GM12891 (cell line): ENCODE measurements at regions not wholly inside any gene's neighbourhood (a gene's known extent, or its start where the extent isn't known, plus 50 kb on each side); places are given as distances from the start of the nearest gene placed in this dataset.

Experiments
- DNase-seq: peaks from one replicate; pipeline ENCODE4 v3.0.0; 2011; ENCODE audit warnings: low spot score; ENCODE audit not compliant: insufficient read length
- FAIRE-seq: peaks from 2 replicates; lab custom pipeline; 2011; peaks lifted over from hg19 to GRCh38; lab: Jason Lieb, UNC
- PAX5 ChIP-seq: IDR thresholded peaks from 2 replicates; pipeline ENCODE4 v1.6.1; 2011; ENCODE audit warnings: low read length, moderate library complexity, mild to moderate bottlenecking; ENCODE audit not compliant: insufficient read depth, severe bottlenecking
- POLR2A ChIP-seq: IDR thresholded peaks from 2 replicates; pipeline ENCODE4 v1.6.1; 2011; ENCODE audit warnings: low read depth, low read length, control low read depth
- POLR2AphosphoS5 ChIP-seq: IDR thresholded peaks from 2 replicates; pipeline ENCODE4 v1.6.1; 2011; ENCODE audit warnings: low read depth, low read length, control low read depth
- POU2F2 ChIP-seq: IDR thresholded peaks from 2 replicates; pipeline ENCODE4 v1.6.1; 2011; ENCODE audit warnings: low read depth, mild to moderate bottlenecking, control low read depth, low read length, moderate library complexity
- SPI1 ChIP-seq: IDR thresholded peaks from 2 replicates; pipeline ENCODE4 v1.6.1; 2011; ENCODE audit warnings: low read depth, low read length, control low read depth
- TAF1 ChIP-seq: IDR thresholded peaks from 2 replicates; pipeline ENCODE4 v1.6.1; 2011; ENCODE audit warnings: low read depth, low read length, control low read depth

DNA sequence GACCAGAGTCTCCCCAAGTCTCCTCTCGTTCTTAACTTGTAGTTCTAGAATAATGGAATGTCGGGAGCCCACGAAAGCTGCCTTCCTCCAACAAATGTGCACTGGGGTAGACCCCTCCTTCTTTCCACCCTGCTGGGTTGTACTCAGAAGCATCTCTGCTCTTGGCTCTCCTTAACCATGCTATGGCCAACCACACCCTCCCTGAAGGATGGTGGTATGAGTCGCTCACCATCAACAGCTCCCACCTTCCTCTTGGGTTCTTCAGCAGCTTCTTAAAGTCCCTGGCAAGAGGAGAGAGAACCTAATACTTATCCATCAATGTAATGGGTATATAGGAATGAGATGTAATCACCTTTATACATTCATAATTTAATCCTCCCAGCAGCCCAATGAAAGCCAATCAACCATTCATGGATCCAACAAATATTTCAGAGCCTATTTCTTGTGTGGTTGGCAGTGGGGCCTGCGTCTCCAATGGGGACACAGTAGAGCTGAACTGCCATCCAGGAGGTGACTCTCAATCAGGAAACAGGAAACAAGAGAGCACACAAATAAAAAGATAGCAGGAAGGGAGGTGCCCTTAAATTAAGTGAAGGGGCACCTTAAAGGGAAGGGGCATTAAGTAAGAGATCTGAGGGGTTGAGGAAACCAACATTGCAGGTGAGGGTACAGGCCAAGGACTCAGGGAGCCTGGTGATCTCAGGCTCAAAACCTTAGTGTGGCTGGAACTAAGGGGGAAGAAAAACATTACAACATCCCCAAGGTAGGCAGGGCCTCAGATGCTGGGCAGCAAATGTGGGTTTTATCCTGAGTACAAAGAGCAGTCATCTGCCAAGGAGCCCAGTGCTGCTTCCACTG, 64.4 kb upstream of the ETS2 start:
- no peak for DNase-seq
- TF ChIP-seq POLR2A, result no peak
- no peak for TF ChIP-seq SPI1
- TF ChIP-seq TAF1, result no peak
- no peak for TF ChIP-seq PAX5
- no peak for TF ChIP-seq POLR2AphosphoS5
- TF ChIP-seq POU2F2, result no peak
- no peak for FAIRE-seq

GRCh38 chr21:38741950-38742256, 63.8 kb upstream of the ETS2 start:
- DNase-seq, result no peak
- TF ChIP-seq SPI1 (no peak), POLR2AphosphoS5 (no peak), PAX5 (no peak), POLR2A (no peak), POU2F2 (no peak), TAF1 (no peak)
- no peak for FAIRE-seq

DNA sequence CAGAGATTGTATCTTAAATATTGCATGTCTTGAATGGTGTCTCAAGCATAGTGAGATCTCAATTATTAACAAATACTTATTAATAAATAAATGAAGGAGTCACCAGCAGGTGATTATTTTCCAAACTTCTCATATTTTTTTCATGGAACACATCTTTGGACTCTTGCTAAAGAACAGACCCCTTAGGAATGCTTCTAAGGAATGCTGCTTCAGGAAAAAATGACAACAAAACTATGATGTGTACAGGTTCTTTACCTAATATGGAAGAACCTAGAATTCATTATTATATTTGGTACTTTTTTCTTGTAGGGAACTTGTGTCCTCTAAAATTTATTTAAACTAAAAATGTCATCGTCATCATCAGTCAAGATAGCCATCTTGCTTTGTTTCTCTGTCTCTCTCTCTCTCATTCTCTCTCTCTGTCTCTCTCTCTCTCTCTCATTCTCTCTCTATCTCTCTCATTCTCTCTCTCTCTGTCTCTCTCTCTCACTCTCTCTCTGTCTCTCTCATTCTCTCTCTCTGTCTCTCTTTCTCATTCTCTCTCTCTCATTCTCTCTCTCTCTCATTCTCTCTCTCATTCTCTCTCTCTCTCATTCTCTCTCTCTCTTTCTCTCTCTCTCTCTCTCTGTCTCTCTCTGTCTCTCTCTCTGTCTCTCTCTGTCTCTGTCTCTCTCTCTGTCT, 63.0 kb upstream of the ETS2 start:
- no peak for DNase-seq
- TF ChIP-seq PAX5 (no peak), POLR2AphosphoS5 (no peak), TAF1 (no peak), SPI1 (no peak), POU2F2 (no peak), POLR2A (no peak)
- no peak for FAIRE-seq

GRCh38 chr21:38743772-38744529, 61.8 kb upstream of the ETS2 start:
- FAIRE-seq, result no peak
- TF ChIP-seq SPI1 (no peak), PAX5 (no peak), TAF1 (no peak), POLR2A (no peak), POLR2AphosphoS5 (no peak), POU2F2 (no peak)
- no peak for DNase-seq

- FAIRE-seq, result no peak
Observed at GRCh38 chr21:38744861-38745260, 60.9 kb upstream of the ETS2 start.

DNA sequence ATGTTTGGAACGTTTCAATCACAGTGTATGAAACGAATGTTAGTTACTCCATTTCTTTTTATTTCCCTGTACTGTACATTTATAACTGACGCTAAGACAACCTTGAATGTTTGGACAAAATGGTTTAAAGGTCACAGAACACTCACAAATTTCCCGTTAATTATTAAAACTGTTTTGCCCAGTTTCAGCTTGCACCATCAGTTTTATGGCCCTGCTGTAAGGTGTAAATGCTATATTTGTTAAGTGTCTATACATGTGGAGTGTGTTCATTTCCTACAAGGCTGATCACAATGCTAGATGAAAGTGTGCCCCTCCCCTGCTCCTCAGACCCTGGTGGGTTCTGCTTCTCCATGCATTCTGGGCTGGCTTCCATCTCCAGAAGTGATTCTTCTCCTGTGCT, 57.9 kb upstream of the ETS2 start:
- DNase-seq, result no peak
- no peak for TF ChIP-seq SPI1
- no peak for TF ChIP-seq POLR2A
- TF ChIP-seq POU2F2, result no peak
- no peak for TF ChIP-seq POLR2AphosphoS5
- no peak for TF ChIP-seq PAX5
- no peak for TF ChIP-seq TAF1
- no peak for FAIRE-seq

More at GRCh38 chr21:38744861-38745260, 60.9 kb upstream of the ETS2 start:
- DNase-seq, result no peak
- TF ChIP-seq TAF1, result no peak

DNA sequence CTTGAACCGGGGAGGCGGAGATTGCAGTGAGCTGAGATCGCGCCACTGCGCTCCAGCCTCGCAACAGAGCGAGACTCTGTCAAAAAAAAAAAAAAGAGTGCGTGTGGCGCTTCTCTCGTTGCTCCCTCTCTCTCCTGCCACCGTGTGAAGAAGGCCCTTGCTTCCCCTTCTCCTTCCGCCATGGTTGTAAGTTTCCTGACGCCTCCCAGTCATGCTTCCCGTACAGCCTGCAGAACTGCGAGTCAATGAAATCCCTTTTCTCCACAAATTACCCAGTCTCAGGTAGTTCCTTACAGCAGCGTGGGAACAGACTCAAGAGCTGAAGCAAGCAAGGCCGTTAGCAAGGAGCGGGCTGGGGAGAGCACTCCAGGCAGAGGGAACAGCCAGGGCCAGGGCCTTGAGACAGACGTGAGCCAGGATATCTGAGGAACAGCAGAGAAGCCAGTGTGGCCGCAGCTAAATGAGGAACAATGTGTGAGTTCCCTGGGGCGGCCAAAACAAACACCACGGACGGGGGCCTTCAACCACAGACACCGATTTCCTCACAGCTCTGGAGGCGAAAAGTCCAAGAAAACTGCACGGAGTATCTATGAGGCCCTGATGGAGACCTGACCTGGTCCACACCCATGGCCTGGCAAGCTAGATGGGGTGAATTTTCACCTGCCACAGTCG, 54.2 kb upstream of the ETS2 start:
- DNase-seq (no peak), FAIRE-seq (no peak)
- no peak for TF ChIP-seq TAF1
- TF ChIP-seq POLR2A, result no peak

DNA sequence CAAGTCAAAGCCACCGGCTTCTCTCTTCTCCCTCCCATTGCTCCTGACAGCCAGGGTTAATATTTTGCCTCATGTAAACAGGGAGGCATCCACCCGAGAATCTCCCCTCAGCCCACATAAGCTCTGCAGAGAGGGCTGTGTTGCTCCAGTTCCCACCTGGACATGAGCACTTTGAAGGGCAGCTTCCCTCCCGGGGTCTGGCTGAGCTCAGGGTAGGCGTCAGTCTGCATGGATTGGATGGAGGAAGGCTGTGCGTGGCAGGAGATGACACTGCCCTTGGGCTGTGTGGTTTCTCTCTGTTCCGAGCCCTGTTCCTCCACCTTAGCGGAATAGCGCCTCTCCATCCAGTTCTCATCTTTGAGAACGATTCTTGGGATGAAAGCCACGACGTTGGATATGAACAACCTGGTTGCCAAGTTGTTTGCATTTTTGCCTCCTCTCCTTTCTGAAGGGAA, 53.7 kb upstream of the ETS2 start:
- TF ChIP-seq POLR2A, result no peak
- no peak for TF ChIP-seq PAX5
- TF ChIP-seq POLR2AphosphoS5, result no peak
- no peak for TF ChIP-seq TAF1
- no peak for TF ChIP-seq POU2F2
- no peak for TF ChIP-seq SPI1
- DNase-seq (no peak), FAIRE-seq (no peak)

GRCh38 chr21:38753114-38753513, 52.6 kb upstream of the ETS2 start:
- TF ChIP-seq POU2F2 (no peak), SPI1 (no peak), POLR2AphosphoS5 (no peak), TAF1 (no peak), PAX5 (no peak), POLR2A (no peak)
- no peak for FAIRE-seq
- no peak for DNase-seq

DNA sequence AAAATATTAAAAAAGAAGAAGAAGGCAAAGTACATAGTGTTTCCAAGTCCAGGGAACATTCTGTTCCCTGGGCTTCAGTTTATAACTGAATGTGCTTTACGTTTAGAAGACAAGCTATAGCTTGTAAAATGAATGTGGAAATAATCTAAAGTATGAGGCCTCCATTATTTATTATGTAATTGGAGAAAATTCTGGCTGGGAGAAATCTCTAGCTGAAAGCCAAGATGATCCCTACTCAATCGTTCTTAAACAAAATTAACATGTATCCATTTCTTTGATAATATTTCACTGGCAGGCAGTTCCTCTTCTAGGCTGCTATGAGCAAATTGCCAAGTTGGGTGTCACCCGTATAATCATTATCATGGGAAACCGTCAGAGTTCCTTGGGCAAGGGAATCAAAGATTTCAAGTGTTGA, 52.2 kb upstream of the ETS2 start:
- DNase-seq (no peak), FAIRE-seq (no peak)
- no peak for TF ChIP-seq POU2F2
- no peak for TF ChIP-seq PAX5
- TF ChIP-seq TAF1, result no peak
- TF ChIP-seq POLR2AphosphoS5, result no peak
- no peak for TF ChIP-seq SPI1
- no peak for TF ChIP-seq POLR2A
